A549 (cell line): ENCODE measurements at regions not wholly inside any gene's neighbourhood (a gene's known extent, or its start where the extent isn't known, plus 50 kb on each side); places are given as distances from the start of the nearest gene placed in this dataset.

ENCODE experiments used
- ATAC-seq, 2 experiments: fragments of 200-7000 bp in 1 of 2; fragments of >200 bp in 1 of 2; cut with Nextera tagmentation in 1 of 2; cut with Tn5 transposase in 1 of 2; 3 replicates each; pipeline versions ENCODE4 v1.8.0 to v1.9.1; 2018 to 2020; ENCODE audit warnings: mild to moderate bottlenecking in 1 of 2, moderate library complexity in 1 of 2
- CTCF ChIA-PET: fragments of 300-600 bp; sonication (Branson Sonifier 250); formaldehyde crosslinking; extraction: SDS; loops from one replicate; lab custom pipeline; 2021; ENCODE audit warnings: antibody characterized with exemption, inconsistent platforms; lab: Yijun Ruan, JAX
- POLR2A ChIA-PET: fragments of 350-600 bp; formaldehyde crosslinking; extraction: SDS; loops from one replicate; lab custom pipeline; 2021; ENCODE audit warnings: antibody characterized with exemption, inconsistent platforms; lab: Yijun Ruan, JAX
- DNase-seq, 2 experiments: peaks; one replicate each; pipeline versions ENCODE4 v3.0.0 to v3.0.0-alpha.2; 2011 to 2016; ENCODE audit warnings: low read depth in 1 of 2, low spot score in 1 of 2
- FAIRE-seq: peaks from 2 replicates; lab custom pipeline; 2011; peaks lifted over from hg19 to GRCh38; lab: Jason Lieb, UNC
- H3K27ac ChIP-seq, 2 experiments: fragments of >200 bp; sonication (Bioruptor Twin); formaldehyde crosslinking; 3 replicates each; pipeline ENCODE4 v1.5.1; 2016 to 2017
- H3K4me1 ChIP-seq: fragments of >200 bp; sonication (Bioruptor Twin); formaldehyde crosslinking; 3 replicates; pipeline ENCODE4 v1.6.1; 2016
- H3K4me2 ChIP-seq: fragments of >200 bp; sonication (Bioruptor Twin); formaldehyde crosslinking; 3 replicates; pipeline ENCODE4 v1.6.1; 2016
- H3K4me3 ChIP-seq: fragments of >200 bp; sonication (Bioruptor Twin); formaldehyde crosslinking; 3 replicates; pipeline ENCODE4 v1.5.1; 2016
- H3K9me3 ChIP-seq: fragments of >200 bp; sonication (Bioruptor Twin); formaldehyde crosslinking; 3 replicates; pipeline ENCODE4 v1.6.1; 2016
- CHD4 ChIP-seq: fragments of 200-600 bp; sonication (generic); IDR thresholded peaks from 2 replicates; pipeline ENCODE4 v1.6.1; 2016; ENCODE audit warnings: antibody characterized with exemption, mild to moderate bottlenecking, borderline replicate concordance
- EHF ChIP-seq: fragments of 250-450 bp; sonication (Bioruptor Pico); IDR thresholded peaks from 2 replicates; pipeline ENCODE4 v1.5.0; 2020; ENCODE audit warnings: mild to moderate bottlenecking
- ESRRA ChIP-seq: fragments of 150-350 bp; IDR thresholded peaks from 2 replicates; pipeline ENCODE4 v1.6.1; 2014; ENCODE audit warnings: mild to moderate bottlenecking, low read length, borderline replicate concordance
- FOSB ChIP-seq: fragments of 250-450 bp; sonication (Bioruptor Pico); IDR thresholded peaks from 2 replicates; pipeline ENCODE4 v1.5.0; 2020; ENCODE audit warnings: mild to moderate bottlenecking, moderate library complexity
- FOXS1 ChIP-seq: fragments of 250-450 bp; sonication (Bioruptor Pico); IDR thresholded peaks from 2 replicates; pipeline ENCODE4 v1.5.0; 2020; ENCODE audit warnings: mild to moderate bottlenecking, moderate library complexity
- HES2 ChIP-seq: fragments of >200 bp; sonication (Bioruptor Twin); formaldehyde crosslinking; IDR thresholded peaks from 2 replicates; pipeline ENCODE4 v1.6.1; 2016
- HMGXB4 ChIP-seq: fragments of 250-450 bp; sonication (Bioruptor Pico); IDR thresholded peaks from 2 replicates; pipeline ENCODE4 v1.5.0; 2021; ENCODE audit warnings: mild to moderate bottlenecking, moderate library complexity, borderline replicate concordance
- HOXB13 ChIP-seq: fragments of 250-450 bp; sonication (Bioruptor Pico); IDR thresholded peaks from 2 replicates; pipeline ENCODE4 v1.5.0; 2020; ENCODE audit warnings: low read depth, mild to moderate bottlenecking, moderate library complexity
- HOXB5 ChIP-seq: fragments of 250-450 bp; sonication (Bioruptor Pico); IDR thresholded peaks from 2 replicates; pipeline ENCODE4 v1.5.0; 2020; ENCODE audit warnings: mild to moderate bottlenecking, moderate library complexity
- JUNB ChIP-seq: fragments of >200 bp; sonication (Bioruptor Twin); formaldehyde crosslinking; IDR thresholded peaks from 2 replicates; pipeline ENCODE4 v1.6.1; 2016
- KDM1A ChIP-seq: fragments of 200-600 bp; sonication (generic); IDR thresholded peaks from 2 replicates; pipeline ENCODE4 v1.6.1; 2016; ENCODE audit warnings: low read depth, mild to moderate bottlenecking
- KDM5A ChIP-seq: fragments of 200-600 bp; sonication (generic); IDR thresholded peaks from 2 replicates; pipeline ENCODE4 v1.6.1; 2016; ENCODE audit warnings: antibody characterized with exemption, mild to moderate bottlenecking
- MAFK ChIP-seq: fragments of 450-650 bp; IDR thresholded peaks from 2 replicates; pipeline ENCODE4 v1.6.1; 2014; ENCODE audit not compliant: partially characterized antibody
- MAZ ChIP-seq: fragments of 150-350 bp; IDR thresholded peaks from 2 replicates; pipeline ENCODE4 v1.6.1; 2014; ENCODE audit warnings: antibody characterized with exemption, low read depth, low read length, borderline replicate concordance
- NPAS2 ChIP-seq: fragments of 250-450 bp; sonication (Bioruptor Pico); IDR thresholded peaks from 2 replicates; pipeline ENCODE4 v1.8.0; 2022; ENCODE audit warnings: mild to moderate bottlenecking, moderate library complexity, borderline replicate concordance
- PBX3 ChIP-seq: IDR thresholded peaks from 2 replicates; pipeline ENCODE4 v1.6.1; 2012
- PHF8 ChIP-seq: fragments of 200-600 bp; sonication (generic); IDR thresholded peaks from 2 replicates; pipeline ENCODE4 v1.6.1; 2016; ENCODE audit warnings: low read depth, mild to moderate bottlenecking, antibody characterized with exemption, moderate library complexity, borderline replicate concordance
- POLR2A ChIP-seq: IDR thresholded peaks from 2 replicates; pipeline ENCODE4 v1.6.1; 2012; ENCODE audit warnings: mild to moderate bottlenecking, low read length
- RCOR1 ChIP-seq: fragments of 150-350 bp; IDR thresholded peaks from 2 replicates; pipeline ENCODE4 v1.6.1; 2014; ENCODE audit warnings: antibody characterized with exemption, low read length, low read depth
- SREBF2 ChIP-seq: fragments of 450-650 bp; IDR thresholded peaks from 2 replicates; pipeline ENCODE4 v1.6.1; 2014; ENCODE audit warnings: mild to moderate bottlenecking, moderate library complexity
- ZC3H11A ChIP-seq: fragments of 450-650 bp; IDR thresholded peaks from 2 replicates; pipeline ENCODE4 v1.6.1; 2014; ENCODE audit warnings: antibody characterized with exemption, mild to moderate bottlenecking
- ZFP36 ChIP-seq: fragments of 450-650 bp; IDR thresholded peaks from 2 replicates; pipeline ENCODE4 v1.6.1; 2014; ENCODE audit warnings: borderline replicate concordance; ENCODE audit not compliant: partially characterized antibody
- WGBS: methylation state at CpG from one replicate; pipeline ENCODE4 v1.1.6; 2017; ENCODE audit errors: missing lambda C conversion rate; 5-methylcytosine and 5-hydroxymethylcytosine counted together

GRCh38 chr7:68272507-68272906 is 1275.9 kb downstream of the TYW1 start:
- ATAC-seq (no peak), FAIRE-seq (no peak), DNase-seq (no peak)
- 33% methylated on average over 1 of the region's 1 CpG for WGBS
- POLR2A ChIA-PET = no interaction called here
- TF ChIP-seq JUNB (no peak), NPAS2 (no peak), KDM5A (no peak), PHF8 (no peak), HMGXB4 (CRISPR knock-in tag) (no peak), KDM1A (no peak), ZC3H11A (no peak), ZFP36 (no peak), ESRRA (no peak), PBX3 (no peak), SREBF2 (no peak), FOXS1 (CRISPR knock-in tag) (no peak), MAZ (no peak), HOXB5 (CRISPR knock-in tag) (no peak), POLR2A (no peak), CHD4 (no peak), HOXB13 (no peak)
- Histone ChIP-seq H3K9me3 (no peaks in the 10 kb centered on the region), H3K27ac (no peak overlapping the region), H3K4me2 (no peak overlapping the region), H3K4me1 (peaks cover 13% of the 10 kb centered on the region), H3K4me3 (no peak overlapping the region)
- CTCF ChIA-PET = no interaction called here

GRCh38 chr7:68276725-68277124 is 1280.1 kb downstream of the TYW1 start:
- DNase-seq (no peak), FAIRE-seq (no peak), ATAC-seq (no peak)
- ChIA-PET POLR2A (no interaction called here), CTCF (no interaction called here)
- 56% methylated on average over 7 of the region's 7 CpGs for WGBS
- H3K9me3 ChIP-seq = no peaks in the 10 kb centered on the region
- H3K4me3 ChIP-seq = no peak overlapping the region
- H3K4me1 ChIP-seq = no peaks in the 10 kb centered on the region
- H3K27ac ChIP-seq = no peak overlapping the region
- H3K4me2 ChIP-seq = no peak overlapping the region
- TF ChIP-seq MAFK = no peak

- FAIRE-seq (no peak), ATAC-seq (no peak), DNase-seq (no peak)
- no peaks in the 10 kb centered on the region for H3K4me1 ChIP-seq
- H3K9me3 ChIP-seq = 0 out of 3 replicates have a peak, but pooled peaks cover 2% of the 10 kb centered on the region
- TF ChIP-seq RCOR1 (no peak), EHF (CRISPR knock-in tag) (no peak), HES2 (no peak), FOSB (CRISPR knock-in tag) (no peak), MAFK (no peak)
- no peak overlapping the region for H3K4me3 ChIP-seq
- H3K4me2 ChIP-seq = no peak overlapping the region
- WGBS = 24% methylated on average over 8 of the region's 10 CpGs
- no peak overlapping the region for H3K27ac ChIP-seq
- POLR2A ChIA-PET = no interaction called here
- CTCF ChIA-PET = no interaction called here
These were observed 1283.3 kb downstream of the TYW1 start for GRCh38 chr7:68279827-68280400.
